ENCODE measurements at regions not wholly inside any gene's neighbourhood (a gene's known extent, or its start where the extent isn't known, plus 50 kb on each side); places are given as distances from the start of the nearest gene placed in this dataset.

GRCh38 chr2:22283436-22283835 lies 1101.5 kb upstream of the KLHL29 start:
- H3K4me3 Mint-ChIP-seq: no peak overlapping the region
- H3K27me3 Mint-ChIP-seq (ENCODE audit: insufficient read depth, low read depth): no peaks in the 10 kb centered on the region
- DNase-seq (ENCODE audit: low spot score): no peak
- Histone ChIP-seq H3K36me3 (no peaks in the 10 kb centered on the region), H3K27me3 (no peaks in the 10 kb centered on the region), H3K4me2 (no peak overlapping the region), H3K4me1 (no peaks in the 10 kb centered on the region), H3K4me3 (no peak overlapping the region), H4K20me1 (ENCODE audit: low read depth) (no peaks in the 10 kb centered on the region), H3K9ac (no peak overlapping the region), H3K79me2 (ENCODE audit: low read depth) (no peaks in the 10 kb centered on the region), H3F3A (ENCODE audit: low read depth) (no peaks in the 10 kb centered on the region), H3K27ac (no peak overlapping the region), H3K9me3 (ENCODE audit: low read depth) (no peaks in the 10 kb centered on the region), H2AFZ (replicated peaks) (no peak overlapping the region)
- H3K27ac Mint-ChIP-seq: no peak overlapping the region
- peaks cover 6% of the 10 kb centered on the region for H3K4me1 Mint-ChIP-seq
- no peak for TF ChIP-seq EZH2phosphoT487 (IDR thresholded peaks at IDR 0.05)
- TF ChIP-seq EZH2 (IDR thresholded peaks at IDR 0.05): no peak
- no peak for TF ChIP-seq CTCF (IDR thresholded peaks at IDR 0.05)
- H3K36me3 Mint-ChIP-seq: no peaks in the 10 kb centered on the region
- no peaks in the 10 kb centered on the region for H3K9me3 Mint-ChIP-seq

- Histone ChIP-seq H4K20me1 (ENCODE audit: low read depth) (no peaks in the 10 kb centered on the region), H3F3A (ENCODE audit: low read depth) (no peaks in the 10 kb centered on the region), H3K4me1 (no peaks in the 10 kb centered on the region), H3K27ac (no peak overlapping the region), H3K4me3 (no peak overlapping the region), H2AFZ (replicated peaks) (no peak overlapping the region), H3K27me3 (no peaks in the 10 kb centered on the region), H3K36me3 (no peaks in the 10 kb centered on the region), H3K9ac (no peak overlapping the region), H3K79me2 (ENCODE audit: low read depth) (no peaks in the 10 kb centered on the region), H3K9me3 (ENCODE audit: low read depth) (no peaks in the 10 kb centered on the region), H3K4me2 (no peak overlapping the region)
- H3K4me3 Mint-ChIP-seq: no peak overlapping the region
- no peaks in the 10 kb centered on the region for H3K36me3 Mint-ChIP-seq
- no peaks in the 10 kb centered on the region for H3K27me3 Mint-ChIP-seq (ENCODE audit: insufficient read depth, low read depth)
- no peaks in the 10 kb centered on the region for H3K9me3 Mint-ChIP-seq
- DNase-seq (ENCODE audit: low spot score): no peak
- no peak for TF ChIP-seq EZH2 (IDR thresholded peaks at IDR 0.05)
- TF ChIP-seq EZH2phosphoT487 (IDR thresholded peaks at IDR 0.05): no peak
- no peak for TF ChIP-seq CTCF (IDR thresholded peaks at IDR 0.05)
- H3K4me1 Mint-ChIP-seq: no peaks in the 10 kb centered on the region
- H3K27ac Mint-ChIP-seq: no peak overlapping the region
Measured at GRCh38 chr2:22290302-22290701, 1094.7 kb upstream of the KLHL29 start.

GRCh38 chr2:22290909-22291473 lies 1094.0 kb upstream of the KLHL29 start:
- Histone ChIP-seq H3K4me1 (no peaks in the 10 kb centered on the region), H3K4me3 (no peak overlapping the region), H3K36me3 (no peaks in the 10 kb centered on the region), H3K79me2 (ENCODE audit: low read depth) (no peaks in the 10 kb centered on the region), H3K27me3 (no peaks in the 10 kb centered on the region), H2AFZ (replicated peaks) (no peak overlapping the region), H4K20me1 (ENCODE audit: low read depth) (no peaks in the 10 kb centered on the region), H3F3A (ENCODE audit: low read depth) (no peaks in the 10 kb centered on the region), H3K27ac (no peak overlapping the region), H3K9ac (no peak overlapping the region), H3K9me3 (ENCODE audit: low read depth) (no peaks in the 10 kb centered on the region), H3K4me2 (no peak overlapping the region)
- Mint-ChIP-seq H3K36me3 (no peaks in the 10 kb centered on the region), H3K9me3 (no peaks in the 10 kb centered on the region), H3K4me3 (no peak overlapping the region), H3K4me1 (no peaks in the 10 kb centered on the region), H3K27me3 (ENCODE audit: insufficient read depth, low read depth) (no peaks in the 10 kb centered on the region), H3K27ac (no peak overlapping the region)
- DNase-seq (ENCODE audit: low spot score): no peak
- TF ChIP-seq EZH2 (IDR thresholded peaks at IDR 0.05): no peak
- TF ChIP-seq CTCF (IDR thresholded peaks at IDR 0.05): no peak
- no peak for TF ChIP-seq EZH2phosphoT487 (IDR thresholded peaks at IDR 0.05)
